ENCODE measurements at regions not wholly inside any gene's neighbourhood (a gene's known extent, or its start where the extent isn't known, plus 50 kb on each side); places are given as distances from the start of the nearest gene placed in this dataset.

DNA sequence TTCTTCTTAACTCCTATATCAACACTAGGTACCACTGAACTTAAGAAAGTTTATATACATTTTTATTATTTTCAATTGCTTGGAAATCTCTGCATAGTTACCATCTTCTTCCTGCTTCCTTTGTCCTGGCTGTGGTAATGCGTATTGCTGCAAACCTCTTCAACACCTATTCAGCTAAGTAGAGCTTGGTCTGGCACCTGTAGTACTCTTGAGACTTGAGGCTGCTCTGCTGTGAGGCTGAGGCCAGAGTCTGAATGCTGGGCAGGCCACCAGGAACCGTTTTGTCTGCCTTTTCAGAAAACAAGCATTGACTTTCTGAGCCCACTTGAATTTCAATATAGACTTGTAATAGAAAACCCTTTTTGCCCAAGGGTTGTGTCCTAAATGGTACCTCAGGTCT lies 52.0 kb upstream of the RGS2 start:
- no peak overlapping the region for H3K27ac Mint-ChIP-seq
- H3K4me3 Mint-ChIP-seq: no peak overlapping the region
- 0 out of 2 replicates have a peak, but pooled peaks cover 5% of the 10 kb centered on the region for H3K4me1 Mint-ChIP-seq (ENCODE audit: low read depth)

DNA sequence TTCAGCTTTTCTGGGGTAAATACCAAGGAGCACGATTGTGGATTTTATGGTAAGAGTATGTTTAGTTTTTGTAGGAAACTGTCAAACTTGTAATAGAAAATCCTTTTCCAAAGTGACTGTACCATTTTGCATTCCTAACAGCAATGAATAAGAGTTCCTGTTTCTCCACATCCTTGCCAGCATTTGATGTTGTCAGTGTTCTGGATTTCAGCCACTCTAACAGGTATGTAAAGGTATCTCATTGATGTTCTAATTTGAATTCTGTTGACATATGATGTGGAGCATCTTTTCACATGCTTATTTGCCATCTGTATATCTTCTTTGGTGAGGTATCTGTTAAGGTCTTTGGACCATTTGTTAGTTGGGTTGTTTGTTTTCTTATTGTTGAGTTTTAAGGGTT lies 50.3 kb upstream of the RGS2 start:
- no peak overlapping the region for H3K4me3 Mint-ChIP-seq
- H3K27me3 Mint-ChIP-seq (ENCODE audit: insufficient read depth): peaks cover 4% of the 10 kb centered on the region
- DNase-seq: no peak
- peaks cover 19% of the 10 kb centered on the region for H3K4me1 Mint-ChIP-seq (ENCODE audit: low read depth)
- no peak overlapping the region for H3K27ac Mint-ChIP-seq
- no peaks in the 10 kb centered on the region for H3K36me3 Mint-ChIP-seq (ENCODE audit: low read depth)
- TF ChIP-seq, protein P1, sequence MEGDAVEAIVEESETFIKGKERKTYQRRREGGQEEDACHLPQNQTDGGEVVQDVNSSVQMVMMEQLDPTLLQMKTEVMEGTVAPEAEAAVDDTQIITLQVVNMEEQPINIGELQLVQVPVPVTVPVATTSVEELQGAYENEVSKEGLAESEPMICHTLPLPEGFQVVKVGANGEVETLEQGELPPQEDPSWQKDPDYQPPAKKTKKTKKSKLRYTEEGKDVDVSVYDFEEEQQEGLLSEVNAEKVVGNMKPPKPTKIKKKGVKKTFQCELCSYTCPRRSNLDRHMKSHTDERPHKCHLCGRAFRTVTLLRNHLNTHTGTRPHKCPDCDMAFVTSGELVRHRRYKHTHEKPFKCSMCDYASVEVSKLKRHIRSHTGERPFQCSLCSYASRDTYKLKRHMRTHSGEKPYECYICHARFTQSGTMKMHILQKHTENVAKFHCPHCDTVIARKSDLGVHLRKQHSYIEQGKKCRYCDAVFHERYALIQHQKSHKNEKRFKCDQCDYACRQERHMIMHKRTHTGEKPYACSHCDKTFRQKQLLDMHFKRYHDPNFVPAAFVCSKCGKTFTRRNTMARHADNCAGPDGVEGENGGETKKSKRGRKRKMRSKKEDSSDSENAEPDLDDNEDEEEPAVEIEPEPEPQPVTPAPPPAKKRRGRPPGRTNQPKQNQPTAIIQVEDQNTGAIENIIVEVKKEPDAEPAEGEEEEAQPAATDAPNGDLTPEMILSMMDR (IDR thresholded peaks at IDR 0.05): no peak
- H3K9me3 Mint-ChIP-seq: no peaks in the 10 kb centered on the region

More for the DNA sequence above, 52.0 kb upstream of the RGS2 start:
- H3K36me3 Mint-ChIP-seq (ENCODE audit: low read depth): no peaks in the 10 kb centered on the region
- H3K27me3 Mint-ChIP-seq (ENCODE audit: insufficient read depth): peaks cover 2% of the 10 kb centered on the region
- H3K9me3 Mint-ChIP-seq: no peaks in the 10 kb centered on the region
- DNase-seq: no peak
- TF ChIP-seq, protein P1 (IDR thresholded peaks at IDR 0.05): no peak

All from HFFc6 (cell line).